ENCODE measurements at regions not wholly inside any gene's neighbourhood (a gene's known extent, or its start where the extent isn't known, plus 50 kb on each side); places are given as distances from the start of the nearest gene placed in this dataset.

DNA sequence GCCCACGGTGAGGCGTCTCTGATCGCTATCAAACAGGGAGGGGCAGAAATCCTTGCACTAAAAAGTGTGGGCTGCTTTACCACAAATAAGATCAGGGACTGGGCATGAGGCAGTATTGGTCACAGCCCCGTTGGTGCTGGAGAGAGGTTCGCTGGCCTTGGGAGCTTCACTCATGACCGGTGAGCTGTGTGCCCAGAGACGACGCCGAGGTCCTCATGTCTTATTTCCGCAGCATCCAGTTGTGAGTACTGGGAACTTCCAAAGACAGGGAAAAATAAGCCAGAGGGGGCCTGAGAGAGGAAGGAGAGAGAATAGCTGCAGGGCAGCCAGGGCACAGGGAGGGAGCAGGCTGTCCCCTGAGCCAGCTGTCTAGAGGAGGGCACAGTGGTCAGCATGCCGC lies 154.2 kb upstream of the PRKCQ start:
- DNase-seq (ENCODE audit: low read depth in 6 of 9, low spot score in 9 of 9) = no peak
- 90% methylated on average over 11 of the region's 11 CpGs for WGBS
- H3K27me3 ChIP-seq (ENCODE audit: control insufficient read depth in 2 of 2, insufficient read depth in 1 of 2, low read length in 1 of 2) = peaks cover 3 to 40% of the 10 kb centered on the region in 2 donors
- H3K4me1 ChIP-seq (ENCODE audit: control insufficient read depth in 2 of 2, insufficient read depth in 2 of 2, low read length in 2 of 2) = no peaks in the 10 kb centered on the region
- H3K4me3 ChIP-seq (ENCODE audit: low read length in 2 of 2) = no peak overlapping the region
- H3K9me3 ChIP-seq (ENCODE audit: control insufficient read depth in 2 of 2, insufficient read depth in 1 of 2, low read length in 1 of 2) = no peaks in the 10 kb centered on the region
- no peaks in the 10 kb centered on the region for H3K36me3 ChIP-seq (ENCODE audit: control insufficient read depth in 2 of 2, insufficient read depth in 2 of 2, low read length in 1 of 2)
- H3K27ac ChIP-seq (ENCODE audit: low read depth in 1 of 2, low read length in 1 of 2) = no peak overlapping the region

DNA sequence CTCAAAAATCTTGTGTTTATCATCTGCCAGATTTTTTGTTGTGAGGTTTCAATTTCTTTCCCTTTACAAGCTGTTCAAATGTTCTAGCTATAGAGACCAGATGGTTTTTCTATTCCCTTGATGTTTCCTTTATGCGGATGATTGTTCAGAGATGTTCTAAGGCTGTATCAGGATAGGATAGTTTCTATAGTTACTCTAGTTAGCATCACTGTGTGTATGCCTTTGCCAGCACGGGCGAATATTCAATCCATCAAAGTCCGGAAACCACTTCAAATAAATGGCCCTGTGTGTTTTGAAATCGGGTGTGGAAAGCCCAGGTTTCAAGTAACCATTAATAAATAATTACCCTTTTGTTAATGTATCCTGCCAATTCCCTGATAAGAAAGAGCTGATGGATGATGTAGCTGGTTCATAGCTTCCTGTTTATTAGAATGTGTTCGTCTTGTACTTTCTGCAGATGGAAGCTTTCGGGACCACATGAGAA lies 149.8 kb upstream of the PRKCQ start:
- Histone ChIP-seq H3K27ac (ENCODE audit: low read depth in 1 of 2, low read length in 1 of 2) (peak overlapping the region in 1 of 2 donors; percentile 17), H3K4me3 (ENCODE audit: low read length in 2 of 2) (no peak overlapping the region), H3K4me1 (ENCODE audit: control insufficient read depth in 2 of 2, insufficient read depth in 2 of 2, low read length in 2 of 2) (no peaks in the 10 kb centered on the region), H3K36me3 (ENCODE audit: control insufficient read depth in 2 of 2, insufficient read depth in 2 of 2, low read length in 1 of 2) (no peaks in the 10 kb centered on the region), H3K27me3 (ENCODE audit: control insufficient read depth in 2 of 2, insufficient read depth in 1 of 2, low read length in 1 of 2) (peaks cover 3 to 17% of the 10 kb centered on the region in 2 donors), H3K9me3 (ENCODE audit: control insufficient read depth in 2 of 2, insufficient read depth in 1 of 2, low read length in 1 of 2) (no peaks in the 10 kb centered on the region)
- WGBS = 37% methylated on average over 7 of the region's 7 CpGs
- DNase-seq (ENCODE audit: low read depth in 6 of 9, low spot score in 9 of 9) = no peak

DNA sequence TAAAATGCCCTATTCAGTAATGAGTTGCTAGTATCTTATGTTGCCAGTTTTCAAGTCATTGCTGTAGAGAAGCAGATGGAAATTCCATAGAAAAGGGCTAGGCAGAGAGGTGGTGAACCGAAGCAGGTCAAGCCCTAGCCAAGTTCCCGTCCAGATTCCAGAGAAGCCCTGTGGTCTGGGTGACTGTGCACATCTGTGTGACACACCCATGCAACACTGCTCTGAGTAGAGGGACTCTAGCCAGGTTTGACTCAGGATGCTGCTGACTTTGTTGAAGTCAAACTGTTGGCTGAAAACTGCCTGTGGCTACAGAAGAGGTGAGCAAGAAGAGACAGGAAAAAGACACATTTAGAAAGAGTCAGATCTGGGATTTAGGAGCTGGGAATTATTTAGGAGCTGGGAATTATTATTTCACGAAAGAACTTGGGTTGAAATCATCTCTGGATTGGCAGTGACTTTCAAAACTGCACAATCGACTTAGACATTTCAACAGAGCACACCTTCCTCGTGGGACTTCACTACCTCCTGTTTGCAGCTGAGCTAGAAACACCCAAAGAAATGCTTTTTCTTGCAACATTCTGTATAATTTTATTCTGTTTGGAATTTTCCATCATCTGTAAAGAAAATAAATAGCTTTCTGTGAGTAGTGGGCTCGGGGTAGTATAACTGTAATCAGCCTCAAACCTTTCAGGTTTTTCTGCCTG lies 149.1 kb upstream of the PRKCQ start:
- Histone ChIP-seq H3K4me3 (ENCODE audit: low read length in 2 of 2) (no peak overlapping the region), H3K27me3 (ENCODE audit: control insufficient read depth in 2 of 2, insufficient read depth in 1 of 2, low read length in 1 of 2) (peaks cover under 1 to 15% of the 10 kb centered on the region in 2 donors), H3K27ac (ENCODE audit: low read depth in 1 of 2, low read length in 1 of 2) (peak overlapping the region in 1 of 2 donors; percentile 17), H3K4me1 (ENCODE audit: control insufficient read depth in 2 of 2, insufficient read depth in 2 of 2, low read length in 2 of 2) (no peaks in the 10 kb centered on the region), H3K36me3 (ENCODE audit: control insufficient read depth in 2 of 2, insufficient read depth in 2 of 2, low read length in 1 of 2) (no peaks in the 10 kb centered on the region), H3K9me3 (ENCODE audit: control insufficient read depth in 2 of 2, insufficient read depth in 1 of 2, low read length in 1 of 2) (no peaks in the 10 kb centered on the region)
- 84% methylated on average over 6 of the region's 6 CpGs for WGBS
- no peak for DNase-seq (ENCODE audit: low read depth in 6 of 9, low spot score in 9 of 9)

DNA sequence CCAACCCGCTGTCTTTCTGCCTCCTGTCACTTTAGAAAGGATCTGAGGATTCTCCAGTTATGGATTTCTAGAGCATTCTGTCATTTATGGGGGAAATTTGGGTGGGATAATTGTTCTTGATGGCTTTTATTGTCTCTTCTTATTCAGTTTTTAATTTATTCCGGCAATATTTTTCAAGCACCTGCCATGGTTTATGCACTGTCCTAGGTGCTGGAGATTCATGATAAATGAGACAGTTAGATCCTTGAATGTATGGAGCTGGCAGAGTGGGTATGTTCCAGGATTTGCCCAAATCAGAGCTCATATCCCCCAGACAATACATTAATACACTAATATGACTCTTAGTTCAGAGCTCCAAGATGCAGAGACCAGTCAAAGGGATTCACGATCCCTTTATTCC lies 146.8 kb upstream of the PRKCQ start:
- no peaks in the 10 kb centered on the region for H3K4me1 ChIP-seq (ENCODE audit: control insufficient read depth in 2 of 2, insufficient read depth in 2 of 2, low read length in 2 of 2)
- no peaks in the 10 kb centered on the region for H3K36me3 ChIP-seq (ENCODE audit: control insufficient read depth in 2 of 2, insufficient read depth in 2 of 2, low read length in 1 of 2)
- H3K4me3 ChIP-seq (ENCODE audit: low read length in 2 of 2) = no peak overlapping the region
- 96% methylated on average over 3 of the region's 3 CpGs for WGBS
- no peak for DNase-seq (ENCODE audit: low read depth in 6 of 9, low spot score in 9 of 9)
- H3K27ac ChIP-seq (ENCODE audit: low read depth in 1 of 2, low read length in 1 of 2) = no peak overlapping the region
- no peaks in the 10 kb centered on the region for H3K9me3 ChIP-seq (ENCODE audit: control insufficient read depth in 2 of 2, insufficient read depth in 1 of 2, low read length in 1 of 2)
- peaks cover 0 to 23% of the 10 kb centered on the region in 2 donors for H3K27me3 ChIP-seq (ENCODE audit: control insufficient read depth in 2 of 2, insufficient read depth in 1 of 2, low read length in 1 of 2)

DNA sequence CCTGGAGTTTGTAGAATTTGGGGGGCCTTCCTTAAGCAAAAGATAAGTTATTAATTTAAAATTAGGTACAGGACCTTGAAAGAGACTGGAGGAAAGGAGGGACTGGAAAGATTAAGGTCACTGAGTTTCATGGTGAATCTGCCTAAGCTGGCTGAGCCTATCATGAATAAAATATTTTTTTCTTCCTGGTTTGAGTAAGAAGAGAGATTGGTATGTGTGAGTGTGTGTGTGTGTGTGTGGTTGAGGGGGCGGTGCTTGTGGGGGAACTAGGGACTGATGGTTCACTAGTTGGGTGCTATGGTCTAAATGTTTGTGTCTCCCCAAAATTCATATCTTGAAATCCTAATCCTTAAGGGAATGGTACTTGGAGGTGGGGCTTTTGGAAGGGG lies 142.5 kb upstream of the PRKCQ start:
- H3K27ac ChIP-seq (ENCODE audit: low read depth in 1 of 2, low read length in 1 of 2) = no peak overlapping the region
- 93% methylated on average over 1 of the region's 1 CpG for WGBS
- no peaks in the 10 kb centered on the region for H3K4me1 ChIP-seq (ENCODE audit: control insufficient read depth in 2 of 2, insufficient read depth in 2 of 2, low read length in 2 of 2)
- H3K27me3 ChIP-seq (ENCODE audit: control insufficient read depth in 2 of 2, insufficient read depth in 1 of 2, low read length in 1 of 2) = peaks cover 0 to 22% of the 10 kb centered on the region in 2 donors
- no peak overlapping the region for H3K4me3 ChIP-seq (ENCODE audit: low read length in 2 of 2)
- no peaks in the 10 kb centered on the region for H3K9me3 ChIP-seq (ENCODE audit: control insufficient read depth in 2 of 2, insufficient read depth in 1 of 2, low read length in 1 of 2)
- no peaks in the 10 kb centered on the region for H3K36me3 ChIP-seq (ENCODE audit: control insufficient read depth in 2 of 2, insufficient read depth in 2 of 2, low read length in 1 of 2)
- no peak for DNase-seq (ENCODE audit: low read depth in 6 of 9, low spot score in 9 of 9)

DNA sequence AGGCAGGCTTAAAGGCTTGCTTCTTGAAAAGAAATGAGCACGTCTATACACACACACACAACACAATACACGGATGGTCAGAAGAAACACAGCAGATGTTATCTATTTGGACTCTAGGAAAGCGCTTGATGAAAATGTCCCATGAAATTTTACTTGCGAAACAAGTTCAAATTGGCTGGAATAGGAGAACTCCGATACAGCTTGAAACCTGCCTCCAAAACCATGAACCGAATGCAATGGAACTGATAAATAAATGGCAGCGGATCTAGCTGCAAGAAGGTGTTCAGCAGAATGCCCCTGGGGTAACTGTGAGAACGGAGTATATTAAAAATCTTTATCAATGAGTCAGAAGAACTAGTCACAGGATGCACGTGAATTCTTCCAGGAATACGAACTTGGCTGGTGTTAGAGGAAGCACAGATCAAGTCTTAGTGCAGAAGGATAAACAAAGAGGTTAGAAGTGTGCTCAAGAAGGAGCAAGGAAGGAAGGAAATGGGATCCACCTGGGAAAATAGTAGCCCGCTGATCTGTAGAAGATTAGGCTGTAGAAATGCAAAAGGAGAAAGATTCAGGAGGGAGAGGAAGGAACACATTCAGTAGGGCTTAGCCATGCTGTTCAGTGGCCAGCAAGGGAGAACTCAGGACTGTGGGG lies 142.0 kb upstream of the PRKCQ start:
- Histone ChIP-seq H3K36me3 (ENCODE audit: control insufficient read depth in 2 of 2, insufficient read depth in 2 of 2, low read length in 1 of 2) (no peaks in the 10 kb centered on the region), H3K4me1 (ENCODE audit: control insufficient read depth in 2 of 2, insufficient read depth in 2 of 2, low read length in 2 of 2) (no peaks in the 10 kb centered on the region), H3K4me3 (ENCODE audit: low read length in 2 of 2) (no peak overlapping the region), H3K27me3 (ENCODE audit: control insufficient read depth in 2 of 2, insufficient read depth in 1 of 2, low read length in 1 of 2) (peaks cover 0 to 22% of the 10 kb centered on the region in 2 donors), H3K27ac (ENCODE audit: low read depth in 1 of 2, low read length in 1 of 2) (peak overlapping the region in 1 of 2 donors; percentile 5), H3K9me3 (ENCODE audit: control insufficient read depth in 2 of 2, insufficient read depth in 1 of 2, low read length in 1 of 2) (no peaks in the 10 kb centered on the region)
- DNase-seq (ENCODE audit: low read depth in 6 of 9, low spot score in 9 of 9) = no peak
- WGBS = 72% methylated on average over 11 of the region's 11 CpGs

DNA sequence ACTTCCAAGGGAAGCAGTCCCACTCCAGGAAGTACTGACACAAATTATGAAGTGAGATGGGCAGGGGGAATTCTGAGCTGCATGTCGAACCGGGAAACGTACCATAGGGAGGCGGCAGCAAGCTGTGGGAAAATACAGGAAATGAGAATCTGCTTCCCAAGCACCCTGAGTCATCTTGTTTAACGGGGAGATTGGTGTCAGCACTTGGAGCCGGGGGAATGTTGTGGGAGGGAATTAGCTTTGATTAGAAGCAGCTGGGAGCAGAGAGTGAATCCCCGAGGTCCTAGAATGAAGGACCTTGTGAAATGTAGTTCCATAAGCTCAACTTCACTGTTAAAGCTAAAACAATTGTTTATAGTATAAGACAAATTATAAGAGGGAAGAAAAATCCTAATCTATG lies 141.4 kb upstream of the PRKCQ start:
- WGBS = 84% methylated on average over 7 of the region's 7 CpGs
- Histone ChIP-seq H3K4me1 (ENCODE audit: control insufficient read depth in 2 of 2, insufficient read depth in 2 of 2, low read length in 2 of 2) (no peaks in the 10 kb centered on the region), H3K27ac (ENCODE audit: low read depth in 1 of 2, low read length in 1 of 2) (no peak overlapping the region), H3K4me3 (ENCODE audit: low read length in 2 of 2) (no peak overlapping the region), H3K9me3 (ENCODE audit: control insufficient read depth in 2 of 2, insufficient read depth in 1 of 2, low read length in 1 of 2) (no peaks in the 10 kb centered on the region), H3K36me3 (ENCODE audit: control insufficient read depth in 2 of 2, insufficient read depth in 2 of 2, low read length in 1 of 2) (no peaks in the 10 kb centered on the region), H3K27me3 (ENCODE audit: control insufficient read depth in 2 of 2, insufficient read depth in 1 of 2, low read length in 1 of 2) (peaks cover 0 to 19% of the 10 kb centered on the region in 2 donors)
- DNase-seq (ENCODE audit: low read depth in 6 of 9, low spot score in 9 of 9) = no peak

DNA sequence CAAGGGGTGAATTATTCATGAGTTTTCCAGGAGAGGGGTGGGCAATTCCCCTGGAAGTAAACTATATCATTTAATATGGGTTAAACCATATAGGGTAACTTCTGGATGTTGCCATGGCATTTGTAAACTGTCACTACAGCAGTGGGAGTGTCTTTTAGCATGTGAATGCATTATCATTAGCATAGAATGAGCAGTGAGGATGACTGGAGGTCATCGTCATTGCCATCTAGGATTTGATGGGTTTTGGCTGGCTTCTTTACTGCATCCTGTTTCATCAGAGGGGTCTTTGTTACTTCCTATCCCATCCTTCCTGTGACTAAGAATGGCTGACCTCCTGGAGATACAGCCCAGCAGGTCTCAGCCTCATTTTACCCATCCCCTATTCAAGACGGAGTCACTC lies 139.5 kb upstream of the PRKCQ start:
- Histone ChIP-seq H3K27ac (ENCODE audit: low read depth in 1 of 2, low read length in 1 of 2) (no peak overlapping the region), H3K9me3 (ENCODE audit: control insufficient read depth in 2 of 2, insufficient read depth in 1 of 2, low read length in 1 of 2) (no peaks in the 10 kb centered on the region), H3K4me3 (ENCODE audit: low read length in 2 of 2) (no peak overlapping the region), H3K4me1 (ENCODE audit: control insufficient read depth in 2 of 2, insufficient read depth in 2 of 2, low read length in 2 of 2) (no peaks in the 10 kb centered on the region), H3K27me3 (ENCODE audit: control insufficient read depth in 2 of 2, insufficient read depth in 1 of 2, low read length in 1 of 2) (peaks cover 0 to 18% of the 10 kb centered on the region in 2 donors), H3K36me3 (ENCODE audit: control insufficient read depth in 2 of 2, insufficient read depth in 2 of 2, low read length in 1 of 2) (no peaks in the 10 kb centered on the region)
- DNase-seq (ENCODE audit: low read depth in 6 of 9, low spot score in 9 of 9) = no peak
- WGBS = 95% methylated on average over 2 of the region's 2 CpGs

DNA sequence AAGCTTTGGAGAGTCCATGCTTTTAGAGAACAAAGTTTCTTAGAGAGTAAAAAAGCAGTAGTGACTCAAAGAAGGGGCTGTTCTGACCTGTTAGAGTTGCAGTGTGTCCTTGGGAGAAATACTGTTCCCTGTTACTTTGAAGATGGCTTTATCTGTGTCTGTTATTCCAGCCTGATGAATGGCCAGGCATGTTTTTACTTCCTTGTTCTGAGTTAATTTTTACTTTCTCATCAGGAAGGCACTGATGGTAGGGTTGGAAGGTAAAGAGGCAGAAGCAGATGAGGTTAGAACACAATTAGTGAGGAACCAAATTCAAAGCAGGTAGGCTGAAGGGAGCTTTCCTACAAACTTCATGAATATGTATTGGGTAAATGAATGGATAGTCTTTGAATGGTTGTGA lies 138.5 kb upstream of the PRKCQ start:
- no peaks in the 10 kb centered on the region for H3K9me3 ChIP-seq (ENCODE audit: control insufficient read depth in 2 of 2, insufficient read depth in 1 of 2, low read length in 1 of 2)
- H3K27ac ChIP-seq (ENCODE audit: low read depth in 1 of 2, low read length in 1 of 2) = no peak overlapping the region
- H3K4me1 ChIP-seq (ENCODE audit: control insufficient read depth in 2 of 2, insufficient read depth in 2 of 2, low read length in 2 of 2) = no peaks in the 10 kb centered on the region
- H3K4me3 ChIP-seq (ENCODE audit: low read length in 2 of 2) = no peak overlapping the region
- H3K36me3 ChIP-seq (ENCODE audit: control insufficient read depth in 2 of 2, insufficient read depth in 2 of 2, low read length in 1 of 2) = no peaks in the 10 kb centered on the region
- peaks cover 0 to 13% of the 10 kb centered on the region in 2 donors for H3K27me3 ChIP-seq (ENCODE audit: control insufficient read depth in 2 of 2, insufficient read depth in 1 of 2, low read length in 1 of 2)
- DNase-seq (ENCODE audit: low read depth in 6 of 9, low spot score in 9 of 9) = no peak
